ENCODE measurements at regions not wholly inside any gene's neighbourhood (a gene's known extent, or its start where the extent isn't known, plus 50 kb on each side); places are given as distances from the start of the nearest gene placed in this dataset.

DNA sequence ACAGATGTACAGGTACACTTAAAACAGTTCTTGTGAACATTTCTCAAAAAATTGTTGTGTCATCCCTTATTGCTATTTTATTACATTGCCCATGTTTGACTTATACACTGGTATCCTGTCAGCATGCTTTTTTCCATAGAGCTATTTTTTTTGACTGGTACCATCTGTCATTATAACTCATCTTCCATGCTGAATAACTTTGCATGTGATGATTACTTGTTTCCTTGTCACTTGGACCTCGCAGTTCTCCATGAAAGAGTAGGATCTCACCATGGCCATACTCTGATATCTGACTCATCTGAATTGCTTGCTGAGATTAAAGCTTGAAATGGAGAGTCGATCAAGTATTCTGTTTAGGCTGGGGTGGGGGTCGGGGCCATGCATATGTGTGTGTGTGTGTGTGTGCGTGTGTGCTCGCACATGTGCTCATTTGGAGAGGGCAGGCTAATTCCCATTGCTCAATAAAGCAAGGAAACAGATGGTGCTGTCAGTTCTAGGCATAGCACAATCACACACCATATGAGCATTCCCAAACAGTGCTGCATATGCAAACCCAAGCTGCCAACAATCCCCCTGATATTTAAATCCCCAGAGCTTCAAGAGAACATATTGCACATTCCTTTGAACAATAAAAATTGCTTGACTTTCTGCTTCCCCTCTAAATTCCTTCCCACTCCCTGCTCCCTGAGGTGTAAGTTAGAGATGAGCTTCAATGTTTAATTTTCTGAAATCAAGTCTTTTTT, 62.9 kb downstream of the NHLRC3 start:
- intact Hi-C loops (cut with DNase I) = no loop called here
- WGBS, 2 donors = 79 to 82% methylated on average over 5 of the region's 5 CpGs

DNA sequence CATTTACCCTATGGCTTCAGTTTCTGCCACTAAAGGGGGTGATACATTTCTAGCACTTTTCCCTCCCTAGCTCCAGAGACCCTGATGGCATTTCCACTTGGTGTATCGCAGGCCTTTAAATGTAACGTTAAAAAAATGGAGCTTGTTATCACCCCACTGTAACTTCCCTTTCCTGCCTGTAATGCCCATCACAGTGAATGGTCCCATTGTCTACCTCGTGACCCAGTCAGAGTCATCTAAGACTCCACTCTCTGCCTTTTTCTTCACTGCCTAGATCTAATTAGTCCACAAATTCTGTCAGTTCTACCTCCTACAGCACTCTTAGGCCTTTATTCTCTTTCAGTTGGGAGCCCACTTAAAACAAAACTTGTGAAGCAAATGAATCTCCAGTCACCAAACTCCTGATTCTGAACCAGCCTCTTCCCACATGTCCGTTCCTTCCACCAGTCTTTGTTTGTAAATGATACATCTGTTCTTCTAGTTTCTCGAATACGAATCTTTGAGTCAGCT, 64.8 kb downstream of the NHLRC3 start:
- Histone ChIP-seq H3K27ac (no peak overlapping the region), H3K27me3 (no peaks in the 10 kb centered on the region), H3K4me1 (no peaks in the 10 kb centered on the region), H3K36me3 (no peaks in the 10 kb centered on the region), H3K4me3 (no peak overlapping the region), H3K9me3 (no peaks in the 10 kb centered on the region)
- WGBS, 2 donors = 67 to 68% methylated on average over 6 of the region's 6 CpGs
- ATAC-seq (no peak), DNase-seq (no peak)
- TF ChIP-seq, protein P1, sequence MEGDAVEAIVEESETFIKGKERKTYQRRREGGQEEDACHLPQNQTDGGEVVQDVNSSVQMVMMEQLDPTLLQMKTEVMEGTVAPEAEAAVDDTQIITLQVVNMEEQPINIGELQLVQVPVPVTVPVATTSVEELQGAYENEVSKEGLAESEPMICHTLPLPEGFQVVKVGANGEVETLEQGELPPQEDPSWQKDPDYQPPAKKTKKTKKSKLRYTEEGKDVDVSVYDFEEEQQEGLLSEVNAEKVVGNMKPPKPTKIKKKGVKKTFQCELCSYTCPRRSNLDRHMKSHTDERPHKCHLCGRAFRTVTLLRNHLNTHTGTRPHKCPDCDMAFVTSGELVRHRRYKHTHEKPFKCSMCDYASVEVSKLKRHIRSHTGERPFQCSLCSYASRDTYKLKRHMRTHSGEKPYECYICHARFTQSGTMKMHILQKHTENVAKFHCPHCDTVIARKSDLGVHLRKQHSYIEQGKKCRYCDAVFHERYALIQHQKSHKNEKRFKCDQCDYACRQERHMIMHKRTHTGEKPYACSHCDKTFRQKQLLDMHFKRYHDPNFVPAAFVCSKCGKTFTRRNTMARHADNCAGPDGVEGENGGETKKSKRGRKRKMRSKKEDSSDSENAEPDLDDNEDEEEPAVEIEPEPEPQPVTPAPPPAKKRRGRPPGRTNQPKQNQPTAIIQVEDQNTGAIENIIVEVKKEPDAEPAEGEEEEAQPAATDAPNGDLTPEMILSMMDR (IDR thresholded peaks at IDR 0.05) = no peak
- intact Hi-C loops (cut with DNase I) = no loop called here

More for the DNA sequence above, 62.9 kb downstream of the NHLRC3 start:
- H3K4me1 ChIP-seq = no peaks in the 10 kb centered on the region
- no peaks in the 10 kb centered on the region for H3K27me3 ChIP-seq
- H3K36me3 ChIP-seq = no peaks in the 10 kb centered on the region
- ATAC-seq (no peak), DNase-seq (no peak)
- H3K9me3 ChIP-seq = no peaks in the 10 kb centered on the region
- H3K27ac ChIP-seq = no peak overlapping the region
- H3K4me3 ChIP-seq = no peak overlapping the region
- TF ChIP-seq, protein P1 (IDR thresholded peaks at IDR 0.05) = no peak

DNA sequence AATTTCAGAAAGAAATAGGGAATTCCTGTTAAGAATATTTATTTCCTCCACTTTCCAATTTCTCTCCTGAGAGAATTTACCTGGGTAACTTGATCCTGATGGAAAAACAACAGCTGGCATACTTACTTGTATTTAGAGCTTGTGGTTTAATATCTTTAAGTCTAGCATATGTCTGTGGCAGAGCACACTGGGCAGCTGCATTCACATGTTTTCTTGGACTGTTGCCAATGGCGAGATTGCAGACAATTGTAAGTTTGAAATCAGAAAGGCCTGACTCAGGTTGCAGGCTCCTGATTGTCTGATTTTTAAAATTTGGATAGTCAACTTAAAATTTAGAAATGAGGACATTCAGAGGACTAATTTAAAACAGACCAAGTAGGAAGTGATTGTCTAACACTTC, 66.9 kb downstream of the NHLRC3 start:
- TF ChIP-seq, protein P1 (IDR thresholded peaks at IDR 0.05) = no peak
- WGBS, 2 donors = 15 to 21% methylated on average over 1 of the region's 1 CpG
- peaks cover 0 to 5% (median 0%) of the 10 kb centered on the region in 9 donors for H3K4me1 ChIP-seq

DNA sequence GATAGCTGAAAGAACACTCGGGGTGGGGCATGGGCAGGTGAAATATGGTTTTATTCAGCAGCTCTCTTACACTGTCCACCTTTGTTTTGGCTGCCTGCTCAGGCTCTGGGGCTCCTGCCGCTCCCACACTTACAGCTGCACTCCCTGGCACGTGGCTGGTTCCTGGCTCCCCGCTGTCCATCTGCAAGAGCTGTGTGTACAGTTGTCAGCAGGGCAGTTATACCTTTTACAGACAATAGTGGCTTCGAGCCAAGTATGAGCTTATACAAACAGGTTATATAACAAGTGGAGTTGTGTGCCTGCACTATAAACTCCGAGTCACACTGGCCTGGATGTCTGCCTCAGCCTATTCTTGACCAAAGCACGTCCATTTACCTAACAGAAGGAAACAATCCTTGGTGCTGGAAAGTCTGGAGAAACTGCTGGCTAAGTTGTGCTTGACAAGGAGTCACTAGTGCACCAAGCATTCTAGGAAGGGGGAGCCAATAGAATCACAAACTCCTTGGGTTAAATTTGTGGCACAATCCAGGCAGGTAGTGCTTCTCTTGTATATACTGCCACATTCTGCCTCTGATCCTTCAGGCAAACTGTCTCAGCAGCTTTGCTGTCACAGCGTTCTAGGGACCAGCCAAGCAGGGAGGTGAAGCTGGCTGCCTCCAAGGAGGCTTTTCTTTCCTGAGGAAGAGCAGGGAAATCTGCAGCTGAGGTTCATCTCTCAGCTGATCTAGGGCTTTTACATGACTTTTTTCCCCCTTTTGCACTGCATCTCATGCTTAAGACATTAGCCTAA, 68.2 kb downstream of the NHLRC3 start:
- WGBS, 2 donors = 70 to 79% methylated on average over 8 of the region's 8 CpGs
- TF ChIP-seq, protein P1 (IDR thresholded peaks at IDR 0.05) = no peak
- ATAC-seq (no peak), DNase-seq (no peak)
- intact Hi-C loops (cut with DNase I) = no loop called here
- peaks cover 0 to 15% (median 1%) of the 10 kb centered on the region in 9 donors for H3K4me1 ChIP-seq
- H3K27ac ChIP-seq = no peak overlapping the region
- no peaks in the 10 kb centered on the region for H3K36me3 ChIP-seq
- no peak overlapping the region for H3K4me3 ChIP-seq
- H3K27me3 ChIP-seq = no peaks in the 10 kb centered on the region
- no peaks in the 10 kb centered on the region for H3K9me3 ChIP-seq

More for the DNA sequence above, 66.9 kb downstream of the NHLRC3 start:
- H3K36me3 ChIP-seq = no peaks in the 10 kb centered on the region
- no peaks in the 10 kb centered on the region for H3K27me3 ChIP-seq
- no peak for ATAC-seq
- no peak overlapping the region for H3K27ac ChIP-seq
- no peak for DNase-seq
- intact Hi-C loops (cut with DNase I) = no loop called here
- H3K9me3 ChIP-seq = no peaks in the 10 kb centered on the region
- no peak overlapping the region for H3K4me3 ChIP-seq

Data from heart right ventricle (tissue), 16 donors.